ENCODE measurements at regions not wholly inside any gene's neighbourhood (a gene's known extent, or its start where the extent isn't known, plus 50 kb on each side); places are given as distances from the start of the nearest gene placed in this dataset.

DNA sequence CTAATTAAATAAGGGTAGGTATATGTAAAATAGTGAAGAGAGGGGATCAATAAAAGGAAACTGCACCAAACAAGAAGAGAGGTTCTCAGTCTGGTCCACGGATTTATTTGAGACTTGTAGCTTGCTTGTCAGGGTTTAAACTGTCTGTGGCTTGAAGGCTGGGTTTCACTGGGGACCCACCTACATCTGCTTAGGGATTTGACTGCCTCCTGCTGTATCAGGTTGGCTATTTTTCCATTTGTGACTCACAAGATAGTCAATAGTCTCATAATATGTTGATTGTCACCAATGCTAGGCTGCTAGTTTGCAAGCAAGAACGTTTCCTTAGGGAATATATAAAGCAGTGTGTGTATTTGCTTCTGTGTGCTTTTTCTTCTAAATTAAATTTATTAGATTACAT, 1950.7 kb upstream of the IGFBP7 start:
- Histone ChIP-seq H3K4me3 (no peak overlapping the region), H3K4me2 (ENCODE audit: control insufficient read depth, insufficient read depth) (no peak overlapping the region), H3K36me3 (ENCODE audit: control insufficient read depth in 2 of 2, insufficient read depth in 2 of 2, low read length in 1 of 2) (no peaks in the 10 kb centered on the region), H3K4me1 (ENCODE audit: control insufficient read depth, insufficient read depth, low read length) (no peaks in the 10 kb centered on the region), H4K20me1 (ENCODE audit: control insufficient read depth, insufficient read depth) (no peaks in the 10 kb centered on the region), H3K27me3 (replicated peaks in 1 of 2; ENCODE audit: control insufficient read depth in 2 of 2, insufficient read depth in 2 of 2, low read length in 1 of 2) (no peaks in the 10 kb centered on the region), H3K27ac (ENCODE audit: control insufficient read depth, insufficient read depth) (no peak overlapping the region), H3K9ac (ENCODE audit: control insufficient read depth, insufficient read depth, low read length) (no peak overlapping the region), H3K79me2 (ENCODE audit: control insufficient read depth, insufficient read depth, low read length) (no peaks in the 10 kb centered on the region), H2AFZ (ENCODE audit: control insufficient read depth, low read depth, low read length) (no peak overlapping the region), H3K9me3 (replicated peaks; ENCODE audit: control insufficient read depth, insufficient read depth, low read length) (no peaks in the 10 kb centered on the region)
- POLR2A ChIA-PET, result no interaction called here
- ATAC-seq (no peak), DNase-seq (ENCODE audit: low read depth, low spot score) (no peak), FAIRE-seq (no peak)
- WGBS (ENCODE audit: insufficient coverage, insufficient replicate concordance, low lambda C conversion rate, missing lambda C conversion rate), result 5% methylated on average over 2 of the region's 2 CpGs
- intact Hi-C loops (cut with micrococcal nuclease; ENCODE audit: unreplicated experiment), result no loop called here
- CTCF ChIA-PET, result no interaction called here
- BruUV-seq (replicated peaks), result no TSS peak
- in situ Hi-C loops (cut with MboI), result no loop called here
- TF ChIP-seq, protein P1, sequence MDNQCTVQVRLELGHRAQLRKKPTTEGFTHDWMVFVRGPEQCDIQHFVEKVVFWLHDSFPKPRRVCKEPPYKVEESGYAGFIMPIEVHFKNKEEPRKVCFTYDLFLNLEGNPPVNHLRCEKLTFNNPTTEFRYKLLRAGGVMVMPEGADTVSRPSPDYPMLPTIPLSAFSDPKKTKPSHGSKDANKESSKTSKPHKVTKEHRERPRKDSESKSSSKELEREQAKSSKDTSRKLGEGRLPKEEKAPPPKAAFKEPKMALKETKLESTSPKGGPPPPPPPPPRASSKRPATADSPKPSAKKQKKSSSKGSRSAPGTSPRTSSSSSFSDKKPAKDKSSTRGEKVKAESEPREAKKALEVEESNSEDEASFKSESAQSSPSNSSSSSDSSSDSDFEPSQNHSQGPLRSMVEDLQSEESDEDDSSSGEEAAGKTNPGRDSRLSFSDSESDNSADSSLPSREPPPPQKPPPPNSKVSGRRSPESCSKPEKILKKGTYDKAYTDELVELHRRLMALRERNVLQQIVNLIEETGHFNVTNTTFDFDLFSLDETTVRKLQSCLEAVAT (IDR thresholded peaks at IDR 0.05), result no peak
- TF ChIP-seq, protein P2, sequence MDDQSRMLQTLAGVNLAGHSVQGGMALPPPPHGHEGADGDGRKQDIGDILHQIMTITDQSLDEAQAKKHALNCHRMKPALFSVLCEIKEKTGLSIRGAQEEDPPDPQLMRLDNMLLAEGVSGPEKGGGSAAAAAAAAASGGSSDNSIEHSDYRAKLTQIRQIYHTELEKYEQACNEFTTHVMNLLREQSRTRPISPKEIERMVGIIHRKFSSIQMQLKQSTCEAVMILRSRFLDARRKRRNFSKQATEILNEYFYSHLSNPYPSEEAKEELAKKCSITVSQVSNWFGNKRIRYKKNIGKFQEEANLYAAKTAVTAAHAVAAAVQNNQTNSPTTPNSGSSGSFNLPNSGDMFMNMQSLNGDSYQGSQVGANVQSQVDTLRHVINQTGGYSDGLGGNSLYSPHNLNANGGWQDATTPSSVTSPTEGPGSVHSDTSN (IDR thresholded peaks at IDR 0.05; ENCODE audit: insufficient replicate concordance, low read depth, low read length), result no peak
- TF ChIP-seq ZNF217 (IDR thresholded peaks at IDR 0.05) (no peak), MEF2B (IDR thresholded peaks at IDR 0.05; ENCODE audit: partially characterized antibody, poor library complexity, severe bottlenecking) (no peak), CBFB (IDR thresholded peaks at IDR 0.05; ENCODE audit: low read depth) (no peak), BACH1 (IDR thresholded peaks at IDR 0.05; ENCODE audit: borderline replicate concordance) (no peak)
- RAD21 ChIA-PET (ENCODE audit: unreplicated experiment), result no interaction called here
- SMC1A ChIA-PET (ENCODE audit: uncharacterized antibody, unreplicated experiment), result no interaction called here

All from GM12878 (cell line).